Activated CD4-positive, alpha-beta T cell treated with anti-CD3 and anti-CD28 coated beads, Interleukin-2, amount 50 U/mL, for 48 hours (primary cell): ENCODE measurements at regions not wholly inside any gene's neighbourhood (a gene's known extent, or its start where the extent isn't known, plus 50 kb on each side); places are given as distances from the start of the nearest gene placed in this dataset.
"Not testable (repeated sequence)": the region's sequence is repeated elsewhere in the genome, so short reads cannot be mapped to it uniquely, and the experiment has no call there.

ENCODE experiments used
- DNase-seq, 2 experiments: peaks; one replicate each; pipeline ENCODE4 v3.0.0-alpha.2; 2020

GRCh38 chr4:187883836-187884475 lies 111.6 kb upstream of the ZFP42 start:
- no peak for DNase-seq

GRCh38 chr4:187887906-187888305 lies 107.7 kb upstream of the ZFP42 start:
- no peak for DNase-seq

- DNase-seq = no peak
These were observed 105.9 kb upstream of the ZFP42 start for GRCh38 chr4:187889651-187890050.

GRCh38 chr4:187893418-187893817 lies 102.2 kb upstream of the ZFP42 start:
- no peak for DNase-seq

- no peak for DNase-seq
These were observed 92.5 kb upstream of the ZFP42 start for GRCh38 chr4:187903106-187903505.

GRCh38 chr4:187903700-187904099 lies 91.9 kb upstream of the ZFP42 start:
- no peak for DNase-seq

- DNase-seq = no peak
These were observed 87.5 kb upstream of the ZFP42 start for GRCh38 chr4:187908079-187908561.

- no peak for DNase-seq
These were observed 86.8 kb upstream of the ZFP42 start for GRCh38 chr4:187908731-187909130.

- DNase-seq = no peak
These were observed 84.8 kb upstream of the ZFP42 start for GRCh38 chr4:187910741-187911140.

- not testable (repeated sequence) for DNase-seq
These were observed 80.2 kb upstream of the ZFP42 start for GRCh38 chr4:187915406-187915805.

- DNase-seq = no peak
These were observed 75.6 kb upstream of the ZFP42 start for GRCh38 chr4:187919966-187920365.

- no peak for DNase-seq
These were observed 73.5 kb upstream of the ZFP42 start for GRCh38 chr4:187921946-187922623.

- DNase-seq = no peak
These were observed 66.5 kb upstream of the ZFP42 start for GRCh38 chr4:187929024-187929423.

- no peak for DNase-seq
These were observed 60.8 kb upstream of the ZFP42 start for GRCh38 chr4:187934766-187935165.

GRCh38 chr4:187937557-187937956 lies 58.0 kb upstream of the ZFP42 start:
- DNase-seq = no peak

GRCh38 chr4:187940299-187940698 lies 55.3 kb upstream of the ZFP42 start:
- DNase-seq = no peak

GRCh38 chr4:187942968-187943367 lies 52.6 kb upstream of the ZFP42 start:
- no peak for DNase-seq

- DNase-seq = no peak
These were observed 51.4 kb upstream of the ZFP42 start for GRCh38 chr4:187944179-187944578.
